GM12878 (cell line): ENCODE measurements at regions not wholly inside any gene's neighbourhood (a gene's known extent, or its start where the extent isn't known, plus 50 kb on each side); places are given as distances from the start of the nearest gene placed in this dataset.

Source experiments
- CBFB ChIP-seq: IDR thresholded peaks from 2 replicates; pipeline ENCODE4 v1.6.1; 2016; ENCODE audit warnings: antibody characterized with exemption, low read depth
- EZH2 ChIP-seq: IDR thresholded peaks from 2 replicates; pipeline ENCODE4 v1.6.1; 2012; ENCODE audit warnings: low read depth, mild to moderate bottlenecking, control low read depth, inconsistent platforms, low read length, borderline replicate concordance; ENCODE audit not compliant: control insufficient read depth
- POLR2A ChIP-seq: IDR thresholded peaks from 2 replicates; pipeline ENCODE4 v1.6.1; 2011; ENCODE audit warnings: low read depth, mild to moderate bottlenecking, low read length
- RFX5 ChIP-seq: IDR thresholded peaks from 2 replicates; pipeline ENCODE4 v1.6.1; 2011; ENCODE audit warnings: low read depth, low read length, improper control_type of control experiment
- TF ChIP-seq, protein P1 (sequence below), 3 experiments: IDR thresholded peaks in 2 of 3; conservative IDR thresholded peaks in 1 of 3; 2 replicates each; pipeline ENCODE4 v1.5.1; 2011; ENCODE audit warnings: low read depth in 3 of 3, low read length in 3 of 3, mild to moderate bottlenecking in 3 of 3, control low read depth in 2 of 3, moderate library complexity in 2 of 3, inconsistent platforms in 1 of 3, mixed read lengths in 1 of 3; ENCODE audit not compliant: control insufficient read depth in 2 of 3, insufficient read depth in 1 of 3; ENCODE audit errors: extremely low read depth in 1 of 3

DNA sequence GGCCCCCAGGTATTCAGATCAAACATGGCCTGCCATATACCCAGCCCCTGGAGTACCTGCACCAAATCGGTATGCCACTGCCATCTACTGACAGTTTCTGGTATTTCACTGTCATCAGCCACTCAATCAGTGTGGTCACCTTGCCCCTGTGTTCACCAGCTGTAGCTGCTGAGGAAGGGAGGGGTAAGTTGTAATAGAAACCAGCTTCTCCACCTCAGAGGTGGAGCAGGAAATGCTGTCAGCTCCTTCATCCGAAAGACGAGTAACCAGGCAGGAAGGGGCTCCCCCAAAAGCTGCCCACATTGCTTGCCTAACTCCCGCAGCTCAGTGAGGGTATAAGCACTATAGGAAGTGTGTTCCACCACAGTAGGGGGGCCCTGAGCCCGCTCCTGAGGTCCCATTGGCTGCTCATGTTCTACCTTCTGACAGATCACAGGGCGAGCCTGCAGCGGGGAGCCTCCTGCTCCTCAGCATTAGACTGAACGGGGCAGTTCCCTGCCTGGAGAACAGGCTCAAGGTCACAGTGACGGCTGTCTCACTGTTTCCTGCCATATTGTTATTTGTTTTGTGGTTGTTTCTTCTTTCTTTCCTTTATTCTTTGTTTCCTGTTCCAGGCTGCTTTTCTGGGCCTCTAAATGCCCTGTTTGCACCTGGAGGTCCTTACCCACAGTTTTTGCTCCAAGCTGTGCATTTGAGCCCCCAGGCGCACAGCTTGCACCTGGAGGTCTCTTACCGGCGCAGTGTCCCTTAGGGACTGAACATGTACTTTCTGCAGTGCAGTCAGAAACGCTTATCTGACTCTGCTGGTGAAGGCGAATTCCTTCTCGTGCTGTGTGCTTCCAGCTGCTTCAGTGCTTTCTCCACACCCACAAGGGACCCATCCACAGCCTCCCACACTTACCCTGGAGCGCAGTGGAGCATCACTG, 1638.3 kb downstream of the MRPL39 start:
- TF ChIP-seq POLR2A (no peak), RFX5 (no peak), EZH2 (no peak), CBFB (no peak)
- TF ChIP-seq, protein P1, sequence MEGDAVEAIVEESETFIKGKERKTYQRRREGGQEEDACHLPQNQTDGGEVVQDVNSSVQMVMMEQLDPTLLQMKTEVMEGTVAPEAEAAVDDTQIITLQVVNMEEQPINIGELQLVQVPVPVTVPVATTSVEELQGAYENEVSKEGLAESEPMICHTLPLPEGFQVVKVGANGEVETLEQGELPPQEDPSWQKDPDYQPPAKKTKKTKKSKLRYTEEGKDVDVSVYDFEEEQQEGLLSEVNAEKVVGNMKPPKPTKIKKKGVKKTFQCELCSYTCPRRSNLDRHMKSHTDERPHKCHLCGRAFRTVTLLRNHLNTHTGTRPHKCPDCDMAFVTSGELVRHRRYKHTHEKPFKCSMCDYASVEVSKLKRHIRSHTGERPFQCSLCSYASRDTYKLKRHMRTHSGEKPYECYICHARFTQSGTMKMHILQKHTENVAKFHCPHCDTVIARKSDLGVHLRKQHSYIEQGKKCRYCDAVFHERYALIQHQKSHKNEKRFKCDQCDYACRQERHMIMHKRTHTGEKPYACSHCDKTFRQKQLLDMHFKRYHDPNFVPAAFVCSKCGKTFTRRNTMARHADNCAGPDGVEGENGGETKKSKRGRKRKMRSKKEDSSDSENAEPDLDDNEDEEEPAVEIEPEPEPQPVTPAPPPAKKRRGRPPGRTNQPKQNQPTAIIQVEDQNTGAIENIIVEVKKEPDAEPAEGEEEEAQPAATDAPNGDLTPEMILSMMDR (IDR thresholded peaks at IDR 0.05 in 2 of 3, conservative IDR thresholded peaks at IDR 0.05 in 1 of 3; ENCODE audit: control insufficient read depth in 2 of 3, extremely low read depth in 1 of 3, insufficient read depth in 1 of 3, low read depth in 3 of 3, low read length in 3 of 3) = peak; percentile 59 to 73 (median 59); a peak in 5 of 6 replicates
